Nephron (organoid): ENCODE measurements at regions not wholly inside any gene's neighbourhood (a gene's known extent, or its start where the extent isn't known, plus 50 kb on each side); places are given as distances from the start of the nearest gene placed in this dataset.
A peak's percentile ranks its signal among the peaks of the same experiment; 100 is the strongest.

ENCODE experiments used
- H3K27ac Mint-ChIP-seq, 3 experiments: 2 replicates each; pipeline ENCODE4 v1.8.0; 2020; ENCODE audit warnings: mixed read lengths in 3 of 3, mild to moderate bottlenecking in 2 of 3, moderate library complexity in 1 of 3
- H3K27me3 Mint-ChIP-seq: 2 replicates; pipeline ENCODE4 v1.8.0; 2021; ENCODE audit warnings: low read depth, mild to moderate bottlenecking, moderate library complexity, mixed read lengths
- H3K36me3 Mint-ChIP-seq: 2 replicates; pipeline ENCODE4 v1.8.0; 2020; ENCODE audit warnings: low read depth, mixed read lengths
- H3K4me1 Mint-ChIP-seq: 2 replicates; pipeline ENCODE4 v1.8.0; 2020; ENCODE audit warnings: mixed read lengths
- H3K4me3 Mint-ChIP-seq, 3 experiments: 2 replicates each; pipeline ENCODE4 v1.8.0; 2020; ENCODE audit warnings: mild to moderate bottlenecking in 3 of 3, mixed read lengths in 3 of 3, moderate library complexity in 2 of 3
- H3K9me3 Mint-ChIP-seq: 2 replicates; pipeline ENCODE4 v1.8.0; 2020; ENCODE audit warnings: mixed read lengths
- TF ChIP-seq, protein P1 (sequence below), 3 experiments: fragments of 200-600 bp; sonication (generic); IDR thresholded peaks; one replicate each; pipeline ENCODE4 v1.5.0; 2021; ENCODE audit warnings: antibody characterized with exemption in 3 of 3; ENCODE audit not compliant: unreplicated experiment in 3 of 3

DNA sequence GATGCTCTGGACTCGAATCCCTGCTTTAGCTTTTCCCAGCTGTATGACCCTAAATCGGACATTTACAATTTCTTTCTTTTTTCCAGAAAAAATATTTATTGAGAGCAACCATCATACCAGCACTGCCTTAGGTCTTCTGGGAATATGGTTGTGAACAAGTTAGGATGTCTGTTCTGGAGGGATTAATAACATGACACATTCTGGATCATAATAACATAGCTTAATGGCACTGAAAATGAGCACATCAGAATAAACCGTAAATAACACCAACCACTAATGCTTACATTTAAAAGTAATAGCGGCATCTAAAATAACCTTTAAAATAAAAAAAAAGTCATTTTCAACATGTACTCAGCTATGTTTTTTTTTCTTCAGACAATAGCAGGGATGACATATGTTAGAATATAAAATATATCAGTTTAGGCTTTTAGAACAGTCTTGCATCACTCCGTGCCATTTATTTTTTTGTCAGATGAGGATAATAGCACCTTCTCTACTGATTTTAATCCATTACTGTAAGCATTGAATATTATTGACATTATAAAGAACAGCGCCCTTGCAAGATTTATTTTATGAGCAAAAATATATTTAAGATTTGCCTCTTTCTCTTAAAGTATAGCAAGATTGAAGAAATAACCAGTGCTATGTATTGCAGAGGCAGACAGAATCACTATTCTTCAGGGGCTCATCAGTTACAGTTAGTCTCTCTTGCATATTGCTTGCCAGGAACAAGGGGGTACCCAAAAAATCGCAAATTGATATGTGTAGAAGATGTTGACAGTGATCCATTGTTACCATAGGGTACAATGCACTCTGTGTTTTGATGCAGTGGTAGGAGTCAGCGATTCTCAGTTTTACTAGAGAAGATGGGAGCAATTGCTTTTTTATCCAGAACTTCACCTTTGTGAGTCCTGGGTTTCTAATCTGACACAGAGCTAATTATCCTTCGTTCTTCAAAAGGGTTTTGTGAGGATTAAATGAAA is 168.4 kb upstream of the NR3C1 start:
- Mint-ChIP-seq H3K9me3 (no peaks in the 10 kb centered on the region), H3K4me3 (no peak overlapping the region), H3K4me1 (peaks cover 49% of the 10 kb centered on the region), H3K27ac (peak overlapping the region in 2 of 3 experiments; percentile 42 to 73), H3K27me3 (no peaks in the 10 kb centered on the region), H3K36me3 (no peaks in the 10 kb centered on the region)
- TF ChIP-seq, protein P1, sequence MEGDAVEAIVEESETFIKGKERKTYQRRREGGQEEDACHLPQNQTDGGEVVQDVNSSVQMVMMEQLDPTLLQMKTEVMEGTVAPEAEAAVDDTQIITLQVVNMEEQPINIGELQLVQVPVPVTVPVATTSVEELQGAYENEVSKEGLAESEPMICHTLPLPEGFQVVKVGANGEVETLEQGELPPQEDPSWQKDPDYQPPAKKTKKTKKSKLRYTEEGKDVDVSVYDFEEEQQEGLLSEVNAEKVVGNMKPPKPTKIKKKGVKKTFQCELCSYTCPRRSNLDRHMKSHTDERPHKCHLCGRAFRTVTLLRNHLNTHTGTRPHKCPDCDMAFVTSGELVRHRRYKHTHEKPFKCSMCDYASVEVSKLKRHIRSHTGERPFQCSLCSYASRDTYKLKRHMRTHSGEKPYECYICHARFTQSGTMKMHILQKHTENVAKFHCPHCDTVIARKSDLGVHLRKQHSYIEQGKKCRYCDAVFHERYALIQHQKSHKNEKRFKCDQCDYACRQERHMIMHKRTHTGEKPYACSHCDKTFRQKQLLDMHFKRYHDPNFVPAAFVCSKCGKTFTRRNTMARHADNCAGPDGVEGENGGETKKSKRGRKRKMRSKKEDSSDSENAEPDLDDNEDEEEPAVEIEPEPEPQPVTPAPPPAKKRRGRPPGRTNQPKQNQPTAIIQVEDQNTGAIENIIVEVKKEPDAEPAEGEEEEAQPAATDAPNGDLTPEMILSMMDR (IDR thresholded peaks at IDR 0.05; ENCODE audit: unreplicated experiment in 3 of 3), result no peak

DNA sequence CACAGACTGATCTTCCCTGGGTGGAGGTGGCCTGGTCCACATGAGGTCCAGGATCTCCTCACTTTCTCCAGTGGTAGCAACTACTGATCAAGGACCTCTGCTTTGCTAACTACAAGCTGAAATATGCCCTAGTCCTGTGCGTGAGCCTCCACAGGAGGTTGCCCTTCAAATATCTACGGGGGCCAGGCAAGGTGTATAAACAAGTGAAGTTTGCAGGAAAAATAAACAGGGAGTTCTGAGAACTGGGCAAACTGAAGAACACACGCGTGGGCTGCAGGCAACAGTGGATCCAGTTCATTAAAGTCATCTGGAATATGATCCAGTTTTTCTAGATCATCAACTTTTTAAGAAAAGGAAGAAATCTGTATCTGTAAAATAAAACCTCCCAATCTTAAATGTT is 167.5 kb upstream of the NR3C1 start:
- Mint-ChIP-seq H3K9me3 (no peaks in the 10 kb centered on the region), H3K4me1 (peaks cover 43% of the 10 kb centered on the region), H3K36me3 (no peaks in the 10 kb centered on the region), H3K27me3 (no peaks in the 10 kb centered on the region), H3K27ac (peak overlapping the region in 2 of 3 experiments; percentile 46 to 73), H3K4me3 (no peak overlapping the region)
- TF ChIP-seq, protein P1 (IDR thresholded peaks at IDR 0.05; ENCODE audit: unreplicated experiment in 3 of 3), result no peak

DNA sequence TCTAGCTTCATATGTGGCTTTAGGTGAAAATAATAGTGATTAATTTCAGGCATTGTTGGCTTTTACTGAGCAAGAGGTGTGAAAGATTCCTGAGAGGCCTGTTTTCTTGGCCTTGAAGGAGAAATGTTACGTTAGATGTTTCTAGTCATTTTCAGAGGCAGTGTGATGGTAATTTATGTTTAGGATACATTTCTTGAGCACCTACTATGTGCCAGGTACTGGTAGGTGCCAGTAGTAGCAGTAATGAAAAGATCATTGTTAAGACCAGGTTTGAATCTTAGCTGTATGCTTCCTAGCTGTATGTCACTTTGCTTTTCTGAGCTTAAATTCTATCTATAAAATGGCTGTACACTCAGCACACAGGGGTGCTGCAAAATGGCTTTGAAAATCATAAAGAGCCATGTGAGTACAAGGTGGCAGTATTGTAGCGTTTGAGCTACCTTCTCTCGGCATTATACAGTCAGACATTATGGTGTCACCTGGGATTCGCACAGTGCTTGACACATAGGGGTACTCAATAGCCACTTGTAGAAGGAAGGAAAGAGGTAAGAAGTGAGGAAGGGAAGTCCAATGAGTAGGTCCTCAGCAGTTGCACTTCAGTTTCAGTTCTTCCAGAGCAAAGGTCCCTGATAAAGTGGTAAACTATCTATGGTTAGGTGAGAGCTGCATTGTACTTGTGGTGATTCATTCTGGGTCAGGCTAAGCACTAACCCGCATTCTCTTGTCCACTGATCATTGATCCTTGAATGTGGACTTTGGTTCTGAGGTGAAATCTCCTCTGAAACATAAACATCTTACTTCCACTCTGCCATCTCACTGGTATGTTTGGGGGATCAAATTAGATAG is 166.5 kb upstream of the NR3C1 start:
- TF ChIP-seq, protein P1 (IDR thresholded peaks at IDR 0.05; ENCODE audit: unreplicated experiment in 3 of 3), result no peak
- no peak overlapping the region for H3K4me3 Mint-ChIP-seq
- no peaks in the 10 kb centered on the region for H3K36me3 Mint-ChIP-seq
- H3K4me1 Mint-ChIP-seq, result peaks cover 35% of the 10 kb centered on the region
- H3K27me3 Mint-ChIP-seq, result no peaks in the 10 kb centered on the region
- no peaks in the 10 kb centered on the region for H3K9me3 Mint-ChIP-seq
- peak overlapping the region in 2 of 3 experiments; percentile 36 to 73 for H3K27ac Mint-ChIP-seq

DNA sequence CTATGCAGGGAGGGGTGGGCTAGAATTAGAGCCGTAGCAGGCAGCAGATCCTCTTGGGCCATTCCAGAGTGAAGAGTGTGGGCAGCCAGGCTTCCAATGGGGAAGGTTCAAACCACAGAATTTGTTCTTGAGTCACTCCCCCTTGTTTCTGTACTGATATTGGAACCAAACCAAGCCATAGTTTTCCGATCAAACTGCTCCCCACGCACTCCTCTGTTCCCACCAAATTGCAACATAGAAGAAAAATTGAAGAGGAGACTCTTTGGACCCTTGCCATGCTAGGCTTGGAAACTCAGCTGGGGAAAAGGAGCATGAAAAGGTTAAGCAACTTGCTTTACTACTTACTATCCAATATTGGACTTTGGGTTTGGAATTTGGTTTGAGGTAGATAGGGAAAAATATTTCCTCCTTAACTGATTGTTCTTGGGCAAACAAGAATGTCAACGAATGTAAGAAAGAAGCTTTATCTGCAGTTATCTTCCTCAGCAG is 165.8 kb upstream of the NR3C1 start:
- Mint-ChIP-seq H3K27me3 (no peaks in the 10 kb centered on the region), H3K27ac (peak overlapping the region in 2 of 3 experiments; percentile 73 to 84), H3K36me3 (no peaks in the 10 kb centered on the region), H3K9me3 (no peaks in the 10 kb centered on the region), H3K4me1 (peaks cover 29% of the 10 kb centered on the region), H3K4me3 (no peak overlapping the region)
- TF ChIP-seq, protein P1 (IDR thresholded peaks at IDR 0.05; ENCODE audit: unreplicated experiment in 3 of 3), result no peak

DNA sequence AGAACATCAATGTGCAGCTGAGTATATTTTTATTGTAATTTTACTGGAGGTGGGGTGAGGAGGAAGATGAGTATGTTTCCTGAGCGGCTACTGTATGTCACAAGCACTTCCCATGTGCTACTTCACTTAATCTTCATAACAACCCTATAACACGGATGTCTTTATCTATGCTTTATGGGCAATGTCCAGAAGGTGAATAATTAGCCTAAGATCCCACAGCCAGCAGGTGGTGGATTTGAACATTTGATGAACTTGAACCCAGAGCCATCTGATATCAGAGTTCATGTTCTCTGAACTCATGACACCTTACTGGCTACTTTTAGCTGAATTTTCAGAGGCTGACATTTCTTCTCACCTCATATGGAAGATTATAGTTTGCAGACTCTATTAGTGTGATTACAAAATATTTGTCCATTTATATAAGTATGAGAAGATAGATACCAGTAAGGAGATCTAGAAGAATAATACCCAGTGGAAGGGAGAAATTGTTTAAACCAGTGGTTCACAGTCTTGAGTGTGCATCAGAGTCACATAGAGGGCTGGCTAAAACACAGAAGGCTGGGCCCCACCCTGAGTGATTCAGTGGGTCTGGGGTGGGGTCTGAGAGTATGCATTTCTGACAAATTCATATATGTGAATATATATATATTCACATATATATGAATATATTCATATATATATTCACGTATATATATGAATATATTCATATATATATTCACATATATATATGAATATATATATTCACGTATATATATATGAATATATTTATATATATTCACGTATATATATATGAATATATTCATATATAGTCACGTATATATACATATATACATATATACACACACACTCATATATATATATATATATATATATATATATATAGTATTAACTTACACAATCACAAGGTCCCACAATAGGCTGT is 164.4 kb upstream of the NR3C1 start:
- Mint-ChIP-seq H3K9me3 (no peaks in the 10 kb centered on the region), H3K36me3 (no peaks in the 10 kb centered on the region), H3K4me3 (no peak overlapping the region), H3K27me3 (no peaks in the 10 kb centered on the region), H3K4me1 (peaks cover 33% of the 10 kb centered on the region), H3K27ac (no peak overlapping the region)
- TF ChIP-seq, protein P1 (IDR thresholded peaks at IDR 0.05; ENCODE audit: unreplicated experiment in 3 of 3), result no peak
